Left colon (tissue), 2 donors: ENCODE measurements at regions not wholly inside any gene's neighbourhood (a gene's known extent, or its start where the extent isn't known, plus 50 kb on each side); places are given as distances from the start of the nearest gene placed in this dataset.
"Not testable (repeated sequence)": the region's sequence is repeated elsewhere in the genome, so short reads cannot be mapped to it uniquely, and the experiment has no call there.

ENCODE experiments used
- ATAC-seq: fragments of 200-7000 bp; cut with Tn5 transposase; one replicate; pipeline ENCODE4 v1.9.1; 2020; ENCODE audit warnings: mild to moderate bottlenecking, moderate library complexity
- DNase-seq, 2 donors: peaks; one replicate each; pipeline ENCODE4 v3.0.0-alpha.2; 2020
- intact Hi-C, 2 donors: fragments of 100-400 bp; cut with DNase I in 1 of 2; cut with micrococcal nuclease in 1 of 2; formaldehyde crosslinking; loops; one replicate each; pipeline versions ENCODE4 v1.11.2 to v1.14.0; 2022; cut with DNase I, micrococcal nuclease
- donor health status: DM: no; HTN: no; CAD: no.
- donor health status: DM: yes; HTN: yes; CAD: no.

- ATAC-seq = no peak
- DNase-seq = no peak
- intact Hi-C loops = no loop called here
These were observed 55.5 kb upstream of the PIK3C3 start for GRCh38 chr18:41899535-41899934.

GRCh38 chr18:41893432-41893831 is 61.6 kb upstream of the PIK3C3 start:
- ATAC-seq (no peak), DNase-seq (no peak)
- intact Hi-C loops = no loop called here

GRCh38 chr18:41887100-41887499 is 67.9 kb upstream of the PIK3C3 start:
- intact Hi-C loops = no loop called here
- ATAC-seq = no peak
- no peak for DNase-seq

GRCh38 chr18:41886126-41886807 is 68.8 kb upstream of the PIK3C3 start:
- intact Hi-C loops = no loop called here

GRCh38 chr18:41881285-41881684 is 73.7 kb upstream of the PIK3C3 start:
- ATAC-seq (no peak), DNase-seq (no peak)
- intact Hi-C loops = no loop called here

More at GRCh38 chr18:41886126-41886807, 68.8 kb upstream of the PIK3C3 start:
- no peak for DNase-seq
- ATAC-seq = no peak

GRCh38 chr18:41879256-41879655 is 75.8 kb upstream of the PIK3C3 start:
- intact Hi-C loops = no loop called here
- ATAC-seq = no peak
- DNase-seq = no peak

GRCh38 chr18:41875094-41875780 is 79.8 kb upstream of the PIK3C3 start:
- intact Hi-C loops = no loop called here
- no peak for DNase-seq
- ATAC-seq = no peak

- intact Hi-C loops = no loop called here
- DNase-seq (no peak), ATAC-seq (no peak)
These were observed 81.3 kb upstream of the PIK3C3 start for GRCh38 chr18:41873730-41874129.

- intact Hi-C loops = no loop called here
- DNase-seq = no peak
These were observed 82.8 kb upstream of the PIK3C3 start for GRCh38 chr18:41872206-41872605.

GRCh38 chr18:41871229-41872000 is 83.6 kb upstream of the PIK3C3 start:
- intact Hi-C loops = no loop called here
- no peak for DNase-seq
- no peak for ATAC-seq

More at GRCh38 chr18:41872206-41872605, 82.8 kb upstream of the PIK3C3 start:
- ATAC-seq = no peak

GRCh38 chr18:41870817-41871216 is 84.2 kb upstream of the PIK3C3 start:
- intact Hi-C loops = no loop called here
- ATAC-seq (no peak), DNase-seq (no peak)

GRCh38 chr18:41870191-41870590 is 84.8 kb upstream of the PIK3C3 start:
- intact Hi-C loops = no loop called here
- DNase-seq (no peak), ATAC-seq (no peak)

- ATAC-seq, intact Hi-C loops, DNase-seq: not testable (repeated sequence)
These were observed 89.2 kb upstream of the PIK3C3 start for GRCh38 chr18:41865796-41866195.

GRCh38 chr18:41864216-41864615 is 90.8 kb upstream of the PIK3C3 start:
- intact Hi-C loops = no loop called here
- DNase-seq (no peak), ATAC-seq (no peak)

GRCh38 chr18:41862921-41863320 is 92.1 kb upstream of the PIK3C3 start:
- ATAC-seq (no peak), DNase-seq (no peak)
- intact Hi-C loops = no loop called here

- intact Hi-C loops = no loop called here
- no peak for ATAC-seq
These were observed 94.0 kb upstream of the PIK3C3 start for GRCh38 chr18:41860987-41861386.

GRCh38 chr18:41858761-41859555 is 96.1 kb upstream of the PIK3C3 start:
- ATAC-seq = no peak
- DNase-seq = no peak
- intact Hi-C loops = no loop called here

More at GRCh38 chr18:41860987-41861386, 94.0 kb upstream of the PIK3C3 start:
- DNase-seq = no peak

GRCh38 chr18:41853280-41853679 is 101.8 kb upstream of the PIK3C3 start:
- ATAC-seq (no peak), DNase-seq (no peak)
- intact Hi-C loops = no loop called here

GRCh38 chr18:41850781-41851180 is 104.3 kb upstream of the PIK3C3 start:
- no peak for DNase-seq
- no peak for ATAC-seq
- intact Hi-C loops = no loop called here
